Prostate gland (tissue), 2 donors: ENCODE measurements at regions not wholly inside any gene's neighbourhood (a gene's known extent, or its start where the extent isn't known, plus 50 kb on each side); places are given as distances from the start of the nearest gene placed in this dataset.

Experiments
- DNase-seq: peaks from one replicate; pipeline ENCODE4 v3.0.0-alpha.2; 2019; ENCODE audit warnings: low spot score
- H3K27ac ChIP-seq, 2 donors: fragments of 200-600 bp; sonication (generic); 2 replicates each; pipeline ENCODE4 v1.5.1; 2017 to 2019
- H3K27me3 ChIP-seq: fragments of 200-600 bp; sonication (generic); replicated peaks from 2 replicates; pipeline ENCODE4 v1.5.1; 2019; ENCODE audit not compliant: insufficient read depth
- H3K36me3 ChIP-seq, 2 donors: fragments of 200-600 bp; sonication (generic); 1 replicate in 1 of 2; 2 replicates in 1 of 2; pipeline versions ENCODE4 v1.5.1 to v1.8.1; 2017 to 2019
- H3K4me1 ChIP-seq: fragments of 200-600 bp; sonication (generic); replicated peaks from 2 replicates; pipeline ENCODE4 v1.5.1; 2019
- H3K4me3 ChIP-seq, 2 donors: fragments of 200-600 bp; sonication (generic); 2 replicates each; pipeline ENCODE4 v1.5.1; 2017 to 2019
- H3K9me3 ChIP-seq: fragments of 200-600 bp; sonication (generic); 2 replicates; pipeline ENCODE4 v1.5.1; 2017
- POLR2A ChIP-seq: fragments of 450-650 bp; IDR thresholded peaks from one replicate; pipeline ENCODE4 v1.6.1; 2016; ENCODE audit warnings: antibody characterized with exemption, mild to moderate bottlenecking
- POLR2AphosphoS5 ChIP-seq: sonication (generic); formaldehyde crosslinking; IDR thresholded peaks from one replicate; pipeline ENCODE4 v1.6.1; 2017; ENCODE audit warnings: antibody characterized with exemption
- WGBS: methylation state at CpG from one replicate; pipeline ENCODE4 v1.1.5; 2018; 5-methylcytosine and 5-hydroxymethylcytosine counted together
- intact Hi-C: fragments of 100-400 bp; cut with DNase I; formaldehyde crosslinking; loops from one replicate; pipeline ENCODE4 v1.14.2; 2022
- TF ChIP-seq, protein P1 (sequence below), 4 experiments: fragments of 200-600 bp in 2 of 4; fragments of 450-650 bp in 2 of 4; sonication (generic) in 2 of 4; IDR thresholded peaks; 1 replicate in 3 of 4; 2 replicates in 1 of 4; pipeline ENCODE4 v1.5.1; 2016 to 2019; ENCODE audit warnings: antibody characterized with exemption in 4 of 4, mild to moderate bottlenecking in 2 of 4, moderate library complexity in 2 of 4

DNA sequence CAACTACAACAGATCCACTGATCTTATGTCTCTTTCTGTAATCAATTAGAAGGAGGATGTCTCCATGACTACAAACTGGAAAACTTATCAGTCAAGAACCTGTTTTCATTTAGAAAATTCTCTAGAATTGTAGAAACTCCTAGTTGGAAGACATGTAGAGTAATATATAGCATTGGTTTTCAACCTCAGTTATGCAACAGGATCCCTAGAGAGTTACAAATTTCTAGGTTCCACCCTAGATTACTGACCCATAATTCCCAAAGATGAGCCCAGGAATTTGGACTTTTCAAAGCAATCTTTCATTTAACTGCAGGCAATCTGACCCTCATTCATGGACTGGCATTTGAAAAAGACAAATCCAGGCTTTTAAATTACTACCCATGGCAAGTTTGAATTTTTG is 116.9 kb upstream of the RAP2B start:
- H3K4me1 ChIP-seq, result no peaks in the 10 kb centered on the region
- intact Hi-C loops, result no loop called here
- H3K36me3 ChIP-seq, result no peaks in the 10 kb centered on the region
- H3K27me3 ChIP-seq, result no peaks in the 10 kb centered on the region
- H3K9me3 ChIP-seq, result no peaks in the 10 kb centered on the region
- H3K27ac ChIP-seq, result no peak overlapping the region
- H3K4me3 ChIP-seq, result no peak overlapping the region
- TF ChIP-seq POLR2A (no peak), POLR2AphosphoS5 (no peak)
- TF ChIP-seq, protein P1, sequence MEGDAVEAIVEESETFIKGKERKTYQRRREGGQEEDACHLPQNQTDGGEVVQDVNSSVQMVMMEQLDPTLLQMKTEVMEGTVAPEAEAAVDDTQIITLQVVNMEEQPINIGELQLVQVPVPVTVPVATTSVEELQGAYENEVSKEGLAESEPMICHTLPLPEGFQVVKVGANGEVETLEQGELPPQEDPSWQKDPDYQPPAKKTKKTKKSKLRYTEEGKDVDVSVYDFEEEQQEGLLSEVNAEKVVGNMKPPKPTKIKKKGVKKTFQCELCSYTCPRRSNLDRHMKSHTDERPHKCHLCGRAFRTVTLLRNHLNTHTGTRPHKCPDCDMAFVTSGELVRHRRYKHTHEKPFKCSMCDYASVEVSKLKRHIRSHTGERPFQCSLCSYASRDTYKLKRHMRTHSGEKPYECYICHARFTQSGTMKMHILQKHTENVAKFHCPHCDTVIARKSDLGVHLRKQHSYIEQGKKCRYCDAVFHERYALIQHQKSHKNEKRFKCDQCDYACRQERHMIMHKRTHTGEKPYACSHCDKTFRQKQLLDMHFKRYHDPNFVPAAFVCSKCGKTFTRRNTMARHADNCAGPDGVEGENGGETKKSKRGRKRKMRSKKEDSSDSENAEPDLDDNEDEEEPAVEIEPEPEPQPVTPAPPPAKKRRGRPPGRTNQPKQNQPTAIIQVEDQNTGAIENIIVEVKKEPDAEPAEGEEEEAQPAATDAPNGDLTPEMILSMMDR (IDR thresholded peaks at IDR 0.05), result no peak
- DNase-seq, result no peak

- Histone ChIP-seq H3K4me1 (no peaks in the 10 kb centered on the region), H3K4me3 (no peak overlapping the region), H3K36me3 (no peaks in the 10 kb centered on the region), H3K27ac (no peak overlapping the region), H3K27me3 (no peaks in the 10 kb centered on the region), H3K9me3 (no peaks in the 10 kb centered on the region)
- intact Hi-C loops, result loop anchor here (10.0 kb wide), 2 partner anchors 114 to 234 kb away; partner anchors contain the start of gene RAP2B
- no peak for DNase-seq
- TF ChIP-seq, protein P1 (IDR thresholded peaks at IDR 0.05), result no peak
- TF ChIP-seq POLR2A (no peak), POLR2AphosphoS5 (no peak)
- 99% methylated on average over 6 of the region's 6 CpGs for WGBS
These were observed 111.0 kb upstream of the RAP2B start for GRCh38 chr3:153050978-153051377.

GRCh38 chr3:153051427-153052095 is 110.5 kb upstream of the RAP2B start:
- TF ChIP-seq POLR2A (no peak), POLR2AphosphoS5 (no peak)
- TF ChIP-seq, protein P1 (IDR thresholded peaks at IDR 0.05), result no peak
- WGBS, result 77% methylated on average over 6 of the region's 6 CpGs
- Histone ChIP-seq H3K4me3 (no peak overlapping the region), H3K27ac (no peak overlapping the region), H3K36me3 (no peaks in the 10 kb centered on the region), H3K9me3 (no peaks in the 10 kb centered on the region), H3K27me3 (no peaks in the 10 kb centered on the region), H3K4me1 (no peaks in the 10 kb centered on the region)
- intact Hi-C loops, result loop anchor here (10.0 kb wide), 2 partner anchors 113 to 233 kb away; partner anchors contain the start of gene RAP2B
- no peak for DNase-seq

DNA sequence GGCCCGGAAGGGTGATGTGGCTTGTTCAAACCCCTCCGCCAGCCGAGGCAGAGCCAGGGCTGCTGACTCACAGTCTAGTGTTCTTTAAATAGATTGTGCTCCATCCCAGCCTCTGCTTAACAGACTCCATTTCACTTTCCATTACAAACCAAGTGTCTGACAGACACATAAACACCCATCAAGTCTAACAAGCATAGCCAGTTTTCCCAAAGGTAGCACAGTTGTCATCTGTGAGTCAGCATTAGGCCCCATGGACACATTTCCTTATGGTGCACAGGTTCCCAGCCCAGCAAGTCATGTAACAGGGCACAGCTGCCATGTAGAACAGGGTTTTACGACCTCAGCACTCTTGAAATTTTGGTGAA is 109.9 kb upstream of the RAP2B start:
- Histone ChIP-seq H3K27ac (no peak overlapping the region), H3K4me1 (no peaks in the 10 kb centered on the region), H3K36me3 (no peaks in the 10 kb centered on the region), H3K4me3 (no peak overlapping the region), H3K9me3 (no peaks in the 10 kb centered on the region), H3K27me3 (no peaks in the 10 kb centered on the region)
- intact Hi-C loops, result loop anchor here (10.0 kb wide), 2 partner anchors 113 to 233 kb away; partner anchors contain the start of gene RAP2B
- no peak for TF ChIP-seq POLR2A
- no peak for TF ChIP-seq POLR2AphosphoS5
- TF ChIP-seq, protein P1 (IDR thresholded peaks at IDR 0.05), result no peak
- 49% methylated on average over 4 of the region's 4 CpGs for WGBS
- DNase-seq, result peak; percentile 5

- H3K36me3 ChIP-seq, result no peaks in the 10 kb centered on the region
- no peaks in the 10 kb centered on the region for H3K27me3 ChIP-seq
- intact Hi-C loops, result loop anchor here (10.0 kb wide), 2 partner anchors 110 to 230 kb away; partner anchors contain the start of gene RAP2B
- no peaks in the 10 kb centered on the region for H3K4me1 ChIP-seq
- TF ChIP-seq POLR2AphosphoS5 (no peak), POLR2A (no peak)
- TF ChIP-seq, protein P1 (IDR thresholded peaks at IDR 0.05), result no peak
- no peak overlapping the region for H3K27ac ChIP-seq
- H3K9me3 ChIP-seq, result no peaks in the 10 kb centered on the region
- DNase-seq, result no peak
- WGBS, result 96% methylated on average over 5 of the region's 5 CpGs
- H3K4me3 ChIP-seq, result no peak overlapping the region
These were observed 106.8 kb upstream of the RAP2B start for GRCh38 chr3:153055217-153055616.
